Lung (tissue), 11 donors: ENCODE measurements at regions not wholly inside any gene's neighbourhood (a gene's known extent, or its start where the extent isn't known, plus 50 kb on each side); places are given as distances from the start of the nearest gene placed in this dataset.

Experiments
- ATAC-seq: fragments of 200-7000 bp; cut with Tn5 transposase; one replicate; pipeline ENCODE4 v1.9.1; 2020; ENCODE audit warnings: moderate number of reproducible peaks; ENCODE audit not compliant: insufficient read depth, low FRiP score
- DNase-seq, 3 donors: peaks; one replicate each; pipeline ENCODE4 v3.0.0-alpha.2; 2013 to 2017
- H3K27ac ChIP-seq, 2 donors: one replicate each; pipeline ENCODE4 v1.5.1; 2013; ENCODE audit warnings: mild to moderate bottlenecking in 2 of 2, moderate library complexity in 2 of 2, control low read depth in 1 of 2, inconsistent platforms in 1 of 2, low read depth in 1 of 2, low read length in 1 of 2
- H3K27me3 ChIP-seq, 3 donors: one replicate each; pipeline ENCODE4 v1.5.1; 2013; ENCODE audit warnings: low read length in 2 of 3; ENCODE audit not compliant: control insufficient read depth in 3 of 3, insufficient read depth in 3 of 3
- H3K36me3 ChIP-seq, 4 donors: one replicate each; pipeline ENCODE4 v1.5.1; 2013; ENCODE audit warnings: low read length in 4 of 4, mild to moderate bottlenecking in 1 of 4, moderate library complexity in 1 of 4; ENCODE audit not compliant: control insufficient read depth in 4 of 4, insufficient read depth in 4 of 4
- H3K4me1 ChIP-seq, 5 donors: one replicate each; pipeline ENCODE4 v1.5.1; 2013; ENCODE audit warnings: low read length in 5 of 5, mild to moderate bottlenecking in 2 of 5, moderate library complexity in 1 of 5; ENCODE audit not compliant: control insufficient read depth in 5 of 5, insufficient read depth in 5 of 5
- H3K4me3 ChIP-seq: one replicate; pipeline ENCODE4 v1.5.1; 2013; ENCODE audit warnings: mild to moderate bottlenecking, control low read depth, moderate library complexity
- H3K9ac ChIP-seq, 2 donors: one replicate each; pipeline ENCODE4 v1.5.1; 2013; ENCODE audit warnings: low read length in 2 of 2, control low read depth in 1 of 2; ENCODE audit not compliant: insufficient read depth in 1 of 2
- H3K9me3 ChIP-seq, 4 donors: one replicate each; pipeline ENCODE4 v1.5.1; 2013; ENCODE audit warnings: low read length in 3 of 4, mild to moderate bottlenecking in 1 of 4, moderate library complexity in 1 of 4; ENCODE audit not compliant: control insufficient read depth in 4 of 4, insufficient read depth in 3 of 4
- CTCF ChIP-seq: IDR thresholded peaks from 2 replicates; pipeline ENCODE4 v1.5.1; 2012; ENCODE audit warnings: mild to moderate bottlenecking; ENCODE audit errors: control extremely low read depth, extremely low read depth
- WGBS, 2 donors: extraction: QIAGEN DNeasy Blood & Tissue Kit; methylation state at CpG; one replicate each; pipeline ENCODE4 v1.1.7; 2013; 5-methylcytosine and 5-hydroxymethylcytosine counted together
- donor health status: control.
- donor health status: control.
- donor health status: Bipolar disorder and iron deficiency.
- donor health status: healthy.
- donor health status: DM: yes; HTN: yes; CAD: no.

GRCh38 chr13:99873832-99874430 lies 97.6 kb downstream of the ZIC5 start:
- Histone ChIP-seq H3K4me1 (peaks cover 0 to 44% (median 0%) of the 10 kb centered on the region in 5 donors), H3K4me3 (no peak overlapping the region), H3K27me3 (no peaks in the 10 kb centered on the region), H3K27ac (no peak overlapping the region), H3K36me3 (no peaks in the 10 kb centered on the region), H3K9me3 (no peaks in the 10 kb centered on the region), H3K9ac (no peak overlapping the region)
- no peak for TF ChIP-seq CTCF
- 42 to 45% methylated on average over 3 of the region's 3 CpGs for WGBS, 2 donors
- DNase-seq (no peak), ATAC-seq (no peak)

- Histone ChIP-seq H3K4me3 (no peak overlapping the region), H3K36me3 (no peaks in the 10 kb centered on the region), H3K27me3 (no peaks in the 10 kb centered on the region), H3K27ac (no peak overlapping the region), H3K4me1 (peaks cover 0 to 44% (median 0%) of the 10 kb centered on the region in 5 donors), H3K9ac (no peak overlapping the region), H3K9me3 (no peaks in the 10 kb centered on the region)
- TF ChIP-seq CTCF = no peak
- DNase-seq (no peak), ATAC-seq (no peak)
- WGBS, 2 donors = 87 to 96% methylated on average over 2 of the region's 2 CpGs
These were observed 98.4 kb downstream of the ZIC5 start for GRCh38 chr13:99873141-99873540.

- TF ChIP-seq CTCF = no peak
- WGBS, 2 donors = 30 to 43% methylated on average over 6 of the region's 6 CpGs
These were observed 100.2 kb downstream of the ZIC5 start for GRCh38 chr13:99871249-99871898.

More at GRCh38 chr13:99871249-99871898, 100.2 kb downstream of the ZIC5 start:
- H3K36me3 ChIP-seq = no peaks in the 10 kb centered on the region
- H3K4me1 ChIP-seq = peaks cover 0 to 44% (median 0%) of the 10 kb centered on the region in 5 donors
- no peak overlapping the region for H3K27ac ChIP-seq
- ATAC-seq (no peak), DNase-seq (no peak)
- H3K9me3 ChIP-seq = no peaks in the 10 kb centered on the region
- H3K9ac ChIP-seq = no peak overlapping the region
- H3K27me3 ChIP-seq = no peaks in the 10 kb centered on the region
- no peak overlapping the region for H3K4me3 ChIP-seq
